ENCODE measurements at regions not wholly inside any gene's neighbourhood (a gene's known extent, or its start where the extent isn't known, plus 50 kb on each side); places are given as distances from the start of the nearest gene placed in this dataset.

- Mint-ChIP-seq H3K4me3 (ENCODE audit: unreplicated experiment) (no peak overlapping the region), H3K4me1 (ENCODE audit: low read depth, unreplicated experiment) (peaks cover 7% of the 10 kb centered on the region), H3K27me3 (ENCODE audit: unreplicated experiment) (peaks cover 16% of the 10 kb centered on the region), H3K9me3 (ENCODE audit: unreplicated experiment) (peaks cover 6% of the 10 kb centered on the region), H3K36me3 (ENCODE audit: unreplicated experiment) (peaks cover 6% of the 10 kb centered on the region), H3K27ac (ENCODE audit: unreplicated experiment) (no peak overlapping the region)
- DNase-seq: no peak
- no peak for TF ChIP-seq CTCF (IDR thresholded peaks at IDR 0.05; ENCODE audit: partially characterized antibody, unreplicated experiment)
These were observed 107.2 kb downstream of the DACT2 start for GRCh38 chr6:168212362-168212761.

- Mint-ChIP-seq H3K36me3 (ENCODE audit: unreplicated experiment) (peaks cover 6% of the 10 kb centered on the region), H3K4me1 (ENCODE audit: low read depth, unreplicated experiment) (peaks cover 7% of the 10 kb centered on the region), H3K27ac (ENCODE audit: unreplicated experiment) (no peak overlapping the region), H3K9me3 (ENCODE audit: unreplicated experiment) (peaks cover 7% of the 10 kb centered on the region), H3K4me3 (ENCODE audit: unreplicated experiment) (no peak overlapping the region), H3K27me3 (ENCODE audit: unreplicated experiment) (peaks cover 14% of the 10 kb centered on the region)
- DNase-seq: no peak
- TF ChIP-seq CTCF (IDR thresholded peaks at IDR 0.05; ENCODE audit: partially characterized antibody, unreplicated experiment): no peak
These were observed 107.9 kb downstream of the DACT2 start for GRCh38 chr6:168211681-168212080.

GRCh38 chr6:168210239-168211105 is 109.1 kb downstream of the DACT2 start:
- Mint-ChIP-seq H3K27ac (ENCODE audit: unreplicated experiment) (no peak overlapping the region), H3K27me3 (ENCODE audit: unreplicated experiment) (peaks cover 14% of the 10 kb centered on the region), H3K9me3 (ENCODE audit: unreplicated experiment) (peaks cover 10% of the 10 kb centered on the region), H3K4me1 (ENCODE audit: low read depth, unreplicated experiment) (peaks cover 3% of the 10 kb centered on the region), H3K36me3 (ENCODE audit: unreplicated experiment) (peaks cover 6% of the 10 kb centered on the region), H3K4me3 (ENCODE audit: unreplicated experiment) (no peak overlapping the region)
- no peak for TF ChIP-seq CTCF (IDR thresholded peaks at IDR 0.05; ENCODE audit: partially characterized antibody, unreplicated experiment)
- DNase-seq: no peak

GRCh38 chr6:168209420-168209819 is 110.2 kb downstream of the DACT2 start:
- Mint-ChIP-seq H3K36me3 (ENCODE audit: unreplicated experiment) (peaks cover 6% of the 10 kb centered on the region), H3K4me3 (ENCODE audit: unreplicated experiment) (no peak overlapping the region), H3K9me3 (ENCODE audit: unreplicated experiment) (peaks cover 6% of the 10 kb centered on the region), H3K27ac (ENCODE audit: unreplicated experiment) (no peak overlapping the region), H3K4me1 (ENCODE audit: low read depth, unreplicated experiment) (peaks cover 3% of the 10 kb centered on the region), H3K27me3 (ENCODE audit: unreplicated experiment) (peaks cover 10% of the 10 kb centered on the region)
- no peak for DNase-seq
- no peak for TF ChIP-seq CTCF (IDR thresholded peaks at IDR 0.05; ENCODE audit: partially characterized antibody, unreplicated experiment)

GRCh38 chr6:168208854-168209253 is 110.7 kb downstream of the DACT2 start:
- TF ChIP-seq CTCF (IDR thresholded peaks at IDR 0.05; ENCODE audit: partially characterized antibody, unreplicated experiment): no peak
- no peak for DNase-seq
- Mint-ChIP-seq H3K27me3 (ENCODE audit: unreplicated experiment) (peaks cover 10% of the 10 kb centered on the region), H3K4me1 (ENCODE audit: low read depth, unreplicated experiment) (peaks cover 3% of the 10 kb centered on the region), H3K4me3 (ENCODE audit: unreplicated experiment) (no peak overlapping the region), H3K27ac (ENCODE audit: unreplicated experiment) (no peak overlapping the region), H3K9me3 (ENCODE audit: unreplicated experiment) (peaks cover 6% of the 10 kb centered on the region), H3K36me3 (ENCODE audit: unreplicated experiment) (peaks cover 6% of the 10 kb centered on the region)

All from glutamatergic neuron (in vitro differentiated cells).